HG03378 (cell line): ENCODE measurements at regions not wholly inside any gene's neighbourhood (a gene's known extent, or its start where the extent isn't known, plus 50 kb on each side); places are given as distances from the start of the nearest gene placed in this dataset.

Experiments used
- ATAC-seq: cut with Tn5 transposase; IDR thresholded peaks from one replicate; pipeline ENCODE4 v1.9.1; 2021; ENCODE audit warnings: mild to moderate bottlenecking, moderate library complexity; ENCODE audit not compliant: unreplicated experiment

DNA sequence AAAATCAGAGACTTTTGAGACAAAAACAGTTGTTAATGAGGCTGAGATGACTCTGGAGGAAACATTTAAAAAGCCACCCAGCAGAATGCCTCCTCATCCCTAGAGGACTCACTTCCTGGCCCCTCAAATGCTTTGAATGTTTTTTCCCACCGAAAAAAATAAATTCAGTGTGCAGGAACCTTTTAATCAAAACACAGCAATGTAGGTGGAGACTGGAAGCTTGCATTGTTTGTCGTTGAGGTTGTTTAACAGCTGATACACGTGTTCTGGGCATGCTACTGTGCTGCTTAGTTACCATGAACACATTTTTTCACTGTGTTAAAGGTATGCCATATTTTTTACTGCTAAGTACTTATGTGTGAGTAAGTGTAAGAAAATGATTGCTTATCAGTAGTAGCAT is 65.7 kb upstream of the ADCY2 start:
- no peak for ATAC-seq

DNA sequence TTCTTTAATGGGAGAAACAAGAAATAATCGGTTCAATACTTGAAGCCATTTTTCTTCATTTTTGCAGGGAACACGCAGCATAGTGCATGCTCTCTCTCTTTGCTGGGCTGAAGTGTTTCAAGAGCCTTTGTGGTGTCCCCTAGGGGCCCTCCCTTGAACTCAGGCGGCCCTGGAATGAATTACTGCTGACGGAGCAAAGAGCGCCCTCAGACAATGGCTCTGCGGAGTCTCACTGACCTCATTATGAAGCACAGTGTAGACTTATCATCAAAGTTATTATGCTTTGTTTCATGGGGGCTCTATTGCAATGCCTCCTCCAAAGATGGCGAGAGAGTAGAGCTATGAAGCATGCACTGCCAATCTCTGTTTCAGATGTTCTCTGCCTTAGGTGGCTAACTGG is 64.8 kb upstream of the ADCY2 start:
- ATAC-seq, result no peak
